Fibroblast of mammary gland (primary cell): ENCODE measurements at regions not wholly inside any gene's neighbourhood (a gene's known extent, or its start where the extent isn't known, plus 50 kb on each side); places are given as distances from the start of the nearest gene placed in this dataset.

Experiments
- DNase-seq: peaks from one replicate; pipeline ENCODE4 v3.0.0-alpha.2; 2010; ENCODE audit warnings: low read depth
- H3K4me3 ChIP-seq: 2 replicates; pipeline ENCODE4 v1.5.1; 2011; ENCODE audit warnings: low read depth, mild to moderate bottlenecking, low read length, moderate library complexity; ENCODE audit not compliant: control insufficient read depth
- TF ChIP-seq, protein P1 (sequence below): conservative IDR thresholded peaks from 2 replicates; pipeline ENCODE4 v1.5.1; 2011; ENCODE audit warnings: low read depth, low read length, inconsistent platforms; ENCODE audit not compliant: control insufficient read depth, insufficient read depth

DNA sequence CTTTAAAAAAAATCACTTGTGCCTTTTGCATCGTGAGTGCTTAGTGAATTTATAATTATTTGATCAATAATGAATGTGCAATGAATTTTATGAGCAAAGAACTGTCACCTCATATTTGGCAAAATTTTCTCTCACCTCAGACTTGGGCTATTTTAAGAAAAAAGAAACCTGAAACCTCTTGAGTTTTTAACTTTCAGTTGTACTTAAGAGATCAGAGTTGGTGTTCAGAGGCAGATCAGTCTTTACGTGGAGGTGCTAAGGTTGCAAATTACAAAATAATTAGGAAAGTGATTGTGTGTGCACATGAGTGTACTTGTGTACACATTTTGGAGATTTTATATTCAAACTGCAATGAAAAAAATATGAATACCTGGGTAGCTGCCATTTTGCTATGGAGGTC lies 218.7 kb upstream of the RBFOX1 start:
- TF ChIP-seq, protein P1, sequence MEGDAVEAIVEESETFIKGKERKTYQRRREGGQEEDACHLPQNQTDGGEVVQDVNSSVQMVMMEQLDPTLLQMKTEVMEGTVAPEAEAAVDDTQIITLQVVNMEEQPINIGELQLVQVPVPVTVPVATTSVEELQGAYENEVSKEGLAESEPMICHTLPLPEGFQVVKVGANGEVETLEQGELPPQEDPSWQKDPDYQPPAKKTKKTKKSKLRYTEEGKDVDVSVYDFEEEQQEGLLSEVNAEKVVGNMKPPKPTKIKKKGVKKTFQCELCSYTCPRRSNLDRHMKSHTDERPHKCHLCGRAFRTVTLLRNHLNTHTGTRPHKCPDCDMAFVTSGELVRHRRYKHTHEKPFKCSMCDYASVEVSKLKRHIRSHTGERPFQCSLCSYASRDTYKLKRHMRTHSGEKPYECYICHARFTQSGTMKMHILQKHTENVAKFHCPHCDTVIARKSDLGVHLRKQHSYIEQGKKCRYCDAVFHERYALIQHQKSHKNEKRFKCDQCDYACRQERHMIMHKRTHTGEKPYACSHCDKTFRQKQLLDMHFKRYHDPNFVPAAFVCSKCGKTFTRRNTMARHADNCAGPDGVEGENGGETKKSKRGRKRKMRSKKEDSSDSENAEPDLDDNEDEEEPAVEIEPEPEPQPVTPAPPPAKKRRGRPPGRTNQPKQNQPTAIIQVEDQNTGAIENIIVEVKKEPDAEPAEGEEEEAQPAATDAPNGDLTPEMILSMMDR: no peak

DNA sequence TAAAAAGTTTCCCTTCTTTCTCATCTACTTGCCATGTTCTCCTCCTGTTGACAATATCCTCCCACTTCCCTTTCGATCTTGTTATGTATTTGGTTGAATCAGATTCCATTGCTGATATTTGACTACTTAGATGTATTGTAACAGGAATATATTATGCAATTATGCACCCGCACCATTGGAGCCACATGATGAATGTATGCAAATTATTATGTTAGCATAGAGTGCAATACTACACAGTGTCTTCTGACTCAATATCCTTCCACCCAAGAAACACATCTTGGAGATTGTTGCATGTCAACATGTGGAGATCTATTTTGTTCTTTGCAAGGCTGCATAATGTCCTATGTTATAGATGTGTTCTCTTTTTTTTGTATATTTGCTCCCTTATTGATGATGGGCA lies 219.2 kb upstream of the RBFOX1 start:
- TF ChIP-seq, protein P1: no peak
- H3K4me3 ChIP-seq: no peak overlapping the region

More for the DNA sequence above, 218.7 kb upstream of the RBFOX1 start:
- DNase-seq: no peak
- no peak overlapping the region for H3K4me3 ChIP-seq

DNA sequence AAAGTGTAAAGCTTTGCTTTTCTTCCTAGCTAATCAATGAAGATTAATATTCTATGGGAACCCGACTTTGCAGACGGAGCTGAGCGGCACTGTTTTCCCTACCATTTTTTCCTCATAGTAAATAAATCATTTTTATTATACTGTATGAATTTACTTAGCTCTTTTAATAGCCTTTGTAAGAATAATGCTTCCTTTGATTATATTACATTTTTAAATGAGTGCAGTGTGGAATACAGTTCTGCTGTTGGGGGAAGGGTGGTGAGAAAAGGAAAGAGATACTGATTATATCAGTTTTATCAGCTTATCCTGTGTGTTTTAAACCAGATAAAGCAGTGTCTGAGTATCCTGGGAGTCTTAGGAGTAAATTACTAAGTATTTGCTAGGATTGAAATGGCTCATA lies 221.4 kb upstream of the RBFOX1 start:
- H3K4me3 ChIP-seq: no peak overlapping the region
- TF ChIP-seq, protein P1: no peak
- DNase-seq: no peak

More for the DNA sequence above, 219.2 kb upstream of the RBFOX1 start:
- no peak for DNase-seq

- TF ChIP-seq, protein P1: no peak
- DNase-seq: no peak
- H3K4me3 ChIP-seq: no peak overlapping the region
Measured at GRCh38 chr16:7107436-7107835, 225.2 kb upstream of the RBFOX1 start.

DNA sequence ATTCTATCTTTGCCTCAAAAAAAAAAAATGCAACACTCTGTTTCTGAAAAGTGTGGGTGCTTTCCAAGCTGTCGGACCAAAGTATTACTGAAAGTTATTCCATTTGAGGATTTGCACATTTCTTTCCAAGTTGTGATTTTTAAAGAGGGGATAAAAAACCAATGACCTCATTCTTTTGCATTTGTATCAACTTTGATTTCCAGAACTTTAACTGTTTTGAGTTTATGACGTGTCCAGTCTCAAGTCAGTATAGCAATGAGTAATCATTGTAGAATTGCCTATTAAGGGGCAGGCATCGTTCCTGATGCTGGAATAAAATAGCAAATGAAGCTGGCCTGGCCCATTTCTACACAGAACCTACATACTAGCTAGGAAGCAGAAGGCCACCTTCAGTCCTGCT lies 229.6 kb upstream of the RBFOX1 start:
- H3K4me3 ChIP-seq: no peak overlapping the region
- TF ChIP-seq, protein P1: no peak
- no peak for DNase-seq

GRCh38 chr16:7101054-7101453 lies 231.6 kb upstream of the RBFOX1 start:
- H3K4me3 ChIP-seq: no peak overlapping the region
- TF ChIP-seq, protein P1: no peak
- no peak for DNase-seq

DNA sequence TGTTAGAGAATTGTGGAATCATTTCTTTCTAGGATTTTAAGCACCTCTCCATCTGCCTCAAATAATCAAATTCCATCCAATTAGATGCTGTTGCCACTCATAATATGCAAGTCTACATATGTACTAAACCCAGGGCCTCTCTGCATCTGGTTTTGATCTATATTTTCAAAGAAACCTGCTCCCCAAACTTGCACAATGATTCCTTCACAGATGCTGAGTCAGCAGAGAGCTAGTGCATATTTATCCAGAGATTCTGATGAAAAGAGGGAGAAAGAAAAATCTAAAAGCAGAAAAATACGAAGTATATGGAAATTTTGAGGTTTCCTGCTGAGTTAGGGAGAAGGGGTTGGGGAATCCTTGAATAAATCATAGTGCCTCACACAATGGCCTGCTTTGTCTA lies 235.1 kb upstream of the RBFOX1 start:
- TF ChIP-seq, protein P1: no peak

More for the DNA sequence above, 235.1 kb upstream of the RBFOX1 start:
- DNase-seq: no peak
- no peak overlapping the region for H3K4me3 ChIP-seq
